IMR-90 (cell line): ENCODE measurements at regions not wholly inside any gene's neighbourhood (a gene's known extent, or its start where the extent isn't known, plus 50 kb on each side); places are given as distances from the start of the nearest gene placed in this dataset.

Experiments used
- ATAC-seq: fragments of 200-7000 bp; cut with Tn5 transposase; 2 replicates; pipeline ENCODE4 v1.9.1; 2020; ENCODE audit warnings: low read depth, mild to moderate bottlenecking, moderate library complexity
- BruUV-seq: library from RNA; stranded (reverse); fragments of 400-500 nt; replicated peaks from 2 replicates; lab custom pipeline; 2021; lab: Mats Ljungman, UMichigan
- CTCF ChIA-PET: fragments of 300-600 bp; formaldehyde crosslinking; extraction: SDS; loops from one replicate; lab custom pipeline; 2021; ENCODE audit warnings: antibody characterized with exemption; lab: Yijun Ruan, JAX
- POLR2A ChIA-PET: fragments of 300-600 bp; sonication (Branson Sonifier 250); formaldehyde crosslinking; loops from one replicate; lab custom pipeline; 2022; ENCODE audit warnings: antibody characterized with exemption; ENCODE audit not compliant: unreplicated experiment; lab: Charles Lee
- DNase-seq: peaks from one replicate; pipeline ENCODE4 v3.0.0; 2013
- H2AFZ ChIP-seq: replicated peaks from 2 replicates; pipeline ENCODE3; 2013; ENCODE audit warnings: low read length, mild to moderate bottlenecking; ENCODE audit not compliant: poor library complexity
- H2AK5ac ChIP-seq: 2 replicates; pipeline ENCODE4 v1.6.1; 2013; ENCODE audit warnings: low read depth, low read length, inconsistent platforms
- H2AK9ac ChIP-seq: replicated peaks from 2 replicates; pipeline ENCODE3; 2013; ENCODE audit warnings: mild to moderate bottlenecking, low read depth, low read length, moderate library complexity; ENCODE audit not compliant: poor library complexity
- H2BK120ac ChIP-seq: 2 replicates; pipeline ENCODE4 v1.6.1; 2013; ENCODE audit warnings: low read depth, low read length, inconsistent platforms
- H2BK15ac ChIP-seq: 3 replicates; pipeline ENCODE4 v1.6.1; 2013; ENCODE audit warnings: low read depth, low read length, inconsistent platforms
- H2BK20ac ChIP-seq: 2 replicates; pipeline ENCODE4 v1.6.1; 2013; ENCODE audit warnings: low read depth, mild to moderate bottlenecking, inconsistent platforms, low read length, moderate library complexity
- H2BK5ac ChIP-seq: 2 replicates; pipeline ENCODE4 v1.6.1; 2013; ENCODE audit warnings: mild to moderate bottlenecking, low read depth, low read length, inconsistent platforms; ENCODE audit not compliant: poor library complexity, severe bottlenecking
- H3K14ac ChIP-seq: replicated peaks from 2 replicates; pipeline ENCODE4 v1.6.1; 2013; ENCODE audit warnings: low read depth, low read length, inconsistent platforms
- H3K18ac ChIP-seq: 2 replicates; pipeline ENCODE4 v1.6.1; 2013; ENCODE audit warnings: low read depth, low read length, control low read depth
- H3K23ac ChIP-seq: 2 replicates; pipeline ENCODE4 v1.6.1; 2013; ENCODE audit warnings: low read depth, low read length, inconsistent platforms
- H3K27ac ChIP-seq: 2 replicates; pipeline ENCODE4 v1.5.1; 2013; ENCODE audit warnings: mild to moderate bottlenecking, control low read depth, low read length; ENCODE audit not compliant: insufficient read depth
- H3K27me3 ChIP-seq: 2 replicates; pipeline ENCODE4 v1.6.1; 2013; ENCODE audit warnings: low read length; ENCODE audit not compliant: control insufficient read depth, insufficient read depth
- H3K36me3 ChIP-seq: 2 replicates; pipeline ENCODE4 v1.6.1; 2013; ENCODE audit warnings: low read length, mixed read lengths; ENCODE audit not compliant: control insufficient read depth, insufficient read depth
- H3K4ac ChIP-seq: 2 replicates; pipeline ENCODE4 v1.6.1; 2013; ENCODE audit warnings: low read depth, low read length, inconsistent platforms
- H3K4me1 ChIP-seq: 2 replicates; pipeline ENCODE4 v1.6.1; 2013; ENCODE audit warnings: low read length, mixed read lengths; ENCODE audit not compliant: control insufficient read depth, insufficient read depth
- H3K4me2 ChIP-seq: 2 replicates; pipeline ENCODE4 v1.6.1; 2013; ENCODE audit warnings: low read depth, mild to moderate bottlenecking, control low read depth, low read length, moderate library complexity
- H3K4me3 ChIP-seq: 2 replicates; pipeline ENCODE4 v1.5.1; 2013; ENCODE audit warnings: low read depth, mild to moderate bottlenecking, control low read depth, low read length, moderate library complexity; ENCODE audit not compliant: insufficient read depth
- H3K56ac ChIP-seq: 2 replicates; pipeline ENCODE4 v1.6.1; 2013; ENCODE audit warnings: low read length, inconsistent platforms; ENCODE audit not compliant: insufficient read depth; ENCODE audit errors: extremely low read depth
- H3K79me1 ChIP-seq, 2 experiments: 2 replicates each; pipeline ENCODE4 v1.6.1; 2013; ENCODE audit warnings: low read length in 2 of 2, inconsistent platforms in 1 of 2, low read depth in 1 of 2
- H3K9ac ChIP-seq: 2 replicates; pipeline ENCODE4 v1.6.1; 2013; ENCODE audit warnings: low read depth, low read length, control low read depth
- H3K9me1 ChIP-seq: 2 replicates; pipeline ENCODE4 v1.6.1; 2013; ENCODE audit warnings: low read length, inconsistent platforms; ENCODE audit not compliant: insufficient read depth
- H3K9me3 ChIP-seq: 2 replicates; pipeline ENCODE4 v1.6.1; 2013; ENCODE audit warnings: low read length; ENCODE audit not compliant: control insufficient read depth, insufficient read depth
- H4K20me1 ChIP-seq: 2 replicates; pipeline ENCODE4 v1.6.1; 2013; ENCODE audit warnings: low read length, inconsistent platforms; ENCODE audit not compliant: insufficient read depth
- H4K5ac ChIP-seq: 2 replicates; pipeline ENCODE4 v1.6.1; 2013; ENCODE audit warnings: mild to moderate bottlenecking, low read depth, low read length, control low read depth
- H4K8ac ChIP-seq, 2 experiments: 2 replicates each; pipeline ENCODE4 v1.6.1; 2013; ENCODE audit warnings: low read depth in 2 of 2, low read length in 2 of 2, control low read depth in 1 of 2, inconsistent platforms in 1 of 2
- H4K91ac ChIP-seq: 2 replicates; pipeline ENCODE4 v1.6.1; 2013; ENCODE audit warnings: low read depth, low read length, inconsistent platforms; ENCODE audit not compliant: insufficient read depth
- MXI1 ChIP-seq: IDR thresholded peaks from 2 replicates; pipeline ENCODE4 v1.6.1; 2012; ENCODE audit warnings: low read depth, mild to moderate bottlenecking, low read length, moderate library complexity, borderline replicate concordance
- WGBS, 2 experiments: methylation state at CpG; one replicate each; pipeline versions ENCODE4 v1.1.5 to v1.1.7; 2013; ENCODE audit warnings: missing lambda C conversion rate in 2 of 2; ENCODE audit not compliant: insufficient read length in 1 of 2; ENCODE audit errors: extremely low coverage in 2 of 2; 5-methylcytosine and 5-hydroxymethylcytosine counted together
- dilution Hi-C: fragments of 300-500 bp; cut with HindIII; formaldehyde crosslinking; loops from one replicate; pipeline ENCODE4 v1.14.3; 2018; ENCODE audit warnings: low sequenced_read_pairs; ENCODE audit not compliant: unreplicated experiment
- in situ Hi-C: fragments of 300-500 bp; cut with MboI; formaldehyde crosslinking; loops from 3 replicates; pipeline ENCODE4 v1.14.3; 2019; ENCODE audit warnings: low sequenced_read_pairs, inconsistent platforms, mixed read lengths
- intact Hi-C: fragments of 100-400 bp; cut with micrococcal nuclease; formaldehyde crosslinking; loops from 2 replicates; pipeline ENCODE4 v1.10.0; 2022

- no peak for DNase-seq
- no peaks in the 10 kb centered on the region for H3K9me1 ChIP-seq
- H4K8ac ChIP-seq: no peak overlapping the region
- no peak for ATAC-seq
- H3K9me3 ChIP-seq: no peaks in the 10 kb centered on the region
- POLR2A ChIA-PET: no interaction called here
- H3K27ac ChIP-seq: no peak overlapping the region
- no peak overlapping the region for H3K4me2 ChIP-seq
- in situ Hi-C loops (no loop called here), dilution Hi-C loops (no loop called here), intact Hi-C loops (no loop called here)
- H3K79me1 ChIP-seq: no peaks in the 10 kb centered on the region
- no peak overlapping the region for H4K5ac ChIP-seq
- H2AFZ ChIP-seq: no peak overlapping the region
- no peaks in the 10 kb centered on the region for H4K20me1 ChIP-seq
- no peak overlapping the region for H3K18ac ChIP-seq
- H3K36me3 ChIP-seq: no peaks in the 10 kb centered on the region
- BruUV-seq: no TSS peak
- H3K27me3 ChIP-seq: no peaks in the 10 kb centered on the region
- no peak overlapping the region for H3K23ac ChIP-seq
- H2BK20ac ChIP-seq: no peak overlapping the region
- H2AK5ac ChIP-seq: no peak overlapping the region
- no peak overlapping the region for H4K91ac ChIP-seq
- H3K4me3 ChIP-seq: no peak overlapping the region
- H2BK5ac ChIP-seq: no peak overlapping the region
- no peaks in the 10 kb centered on the region for H3K4me1 ChIP-seq
- no peak overlapping the region for H2BK120ac ChIP-seq
- no peak overlapping the region for H2AK9ac ChIP-seq
- no peak overlapping the region for H3K4ac ChIP-seq
- no peak overlapping the region for H3K14ac ChIP-seq
- no peak overlapping the region for H3K56ac ChIP-seq
- no peak overlapping the region for H2BK15ac ChIP-seq
- WGBS, 2 experiments: no CpG with 5 or more reads among the region's 4 CpGs
- no peak for TF ChIP-seq MXI1
- no peak overlapping the region for H3K9ac ChIP-seq
- CTCF ChIA-PET: no interaction called here
Observed at GRCh38 chr3:117079997-117080396, 370.4 kb downstream of the TUSC7 start.
